Fibroblast of gingiva (primary cell): ENCODE measurements at regions not wholly inside any gene's neighbourhood (a gene's known extent, or its start where the extent isn't known, plus 50 kb on each side); places are given as distances from the start of the nearest gene placed in this dataset.

Experiments
- DNase-seq: peaks from one replicate; pipeline ENCODE4 v3.0.0-alpha.2; 2011; ENCODE audit warnings: low read depth

GRCh38 chr1:78797108-78797781 is 147.6 kb downstream of the IFI44 start:
- no peak for DNase-seq

GRCh38 chr1:78799926-78800325 is 150.3 kb downstream of the IFI44 start:
- DNase-seq: no peak

GRCh38 chr1:78814176-78814575 is 164.5 kb downstream of the IFI44 start:
- no peak for DNase-seq

- DNase-seq: peak; percentile 52
Observed at GRCh38 chr1:78825561-78825960, 175.9 kb downstream of the IFI44 start.

GRCh38 chr1:78829644-78830043 is 176.9 kb downstream of the ADGRL4 start:
- no peak for DNase-seq

- no peak for DNase-seq
Observed at GRCh38 chr1:78830321-78830720, 176.2 kb downstream of the ADGRL4 start.

- DNase-seq: peak; percentile 84
Observed at GRCh38 chr1:78831731-78832360, 174.7 kb downstream of the ADGRL4 start.

- DNase-seq: peak; percentile 85
Observed at GRCh38 chr1:78833491-78833890, 173.0 kb downstream of the ADGRL4 start.

- no peak for DNase-seq
Observed at GRCh38 chr1:78834201-78834741, 172.3 kb downstream of the ADGRL4 start.

GRCh38 chr1:78836726-78837125 is 169.8 kb downstream of the ADGRL4 start:
- no peak for DNase-seq

- DNase-seq: peak; percentile 21
Observed at GRCh38 chr1:78839704-78840277, 166.7 kb downstream of the ADGRL4 start.
